Thyroid gland (tissue), 4 donors: ENCODE measurements at regions not wholly inside any gene's neighbourhood (a gene's known extent, or its start where the extent isn't known, plus 50 kb on each side); places are given as distances from the start of the nearest gene placed in this dataset.

Source experiments
- CTCF ChIP-seq, 6 experiments: fragments of 200-600 bp in 3 of 6; fragments of 450-650 bp in 3 of 6; sonication (generic) in 3 of 6; IDR thresholded peaks; one replicate each; pipeline ENCODE4 v1.5.1; 2016 to 2019; ENCODE audit warnings: antibody characterized with exemption in 6 of 6, mild to moderate bottlenecking in 2 of 6, inconsistent platforms in 1 of 6, moderate library complexity in 1 of 6
- POLR2A ChIP-seq, 2 donors: fragments of 450-650 bp; IDR thresholded peaks; one replicate each; pipeline ENCODE4 v1.6.1; 2017; ENCODE audit warnings: antibody characterized with exemption in 2 of 2, mild to moderate bottlenecking in 2 of 2, moderate library complexity in 1 of 2

GRCh38 chr20:54355631-54356280 lies 119.6 kb upstream of the DOK5 start:
- TF ChIP-seq POLR2A (IDR thresholded peaks at IDR 0.05) (no peak), CTCF (IDR thresholded peaks at IDR 0.05) (no peak)
